Natural killer cell (primary cell): ENCODE measurements at regions not wholly inside any gene's neighbourhood (a gene's known extent, or its start where the extent isn't known, plus 50 kb on each side); places are given as distances from the start of the nearest gene placed in this dataset.

Experiments used
- ATAC-seq, 3 donors: fragments of 150-1000 bp in 2 of 3; fragments of 200-7000 bp in 1 of 3; cut with Tn5 transposase; 1 replicate in 1 of 3; 2 replicates in 2 of 3; pipeline ENCODE4 v1.10.0; 2021; ENCODE audit warnings: mild to moderate bottlenecking in 2 of 3, moderate library complexity in 2 of 3
- DNase-seq, 2 donors: peaks; one replicate each; pipeline versions ENCODE4 v3.0.0 to v3.0.0-alpha.2; 2013 to 2021; ENCODE audit warnings: mixed read lengths in 1 of 2
- H3K27ac ChIP-seq: one replicate; pipeline ENCODE4 v1.5.1; 2013; ENCODE audit warnings: mild to moderate bottlenecking, low read length
- H3K27me3 ChIP-seq: one replicate; pipeline ENCODE4 v1.6.1; 2013; ENCODE audit warnings: low read length; ENCODE audit not compliant: control insufficient read depth, insufficient read depth
- H3K36me3 ChIP-seq: one replicate; pipeline ENCODE4 v1.6.1; 2013; ENCODE audit warnings: low read length; ENCODE audit not compliant: control insufficient read depth, insufficient read depth
- H3K4me1 ChIP-seq: one replicate; pipeline ENCODE4 v1.6.1; 2013; ENCODE audit warnings: low read length; ENCODE audit not compliant: control insufficient read depth, insufficient read depth
- H3K4me3 ChIP-seq: one replicate; pipeline ENCODE4 v1.5.1; 2013; ENCODE audit warnings: low read length
- H3K9me3 ChIP-seq: one replicate; pipeline ENCODE4 v1.6.1; 2013; ENCODE audit warnings: low read length; ENCODE audit not compliant: control insufficient read depth, insufficient read depth
- H3K27ac Mint-ChIP-seq, 2 donors: one replicate each; pipeline ENCODE4 v1.8.0; 2022; ENCODE audit warnings: mild to moderate bottlenecking in 2 of 2, mixed read lengths in 2 of 2, moderate library complexity in 1 of 2
- H3K27me3 Mint-ChIP-seq, 2 donors: one replicate each; pipeline ENCODE4 v1.8.0; 2022; ENCODE audit warnings: low read depth in 2 of 2, mixed read lengths in 2 of 2
- H3K36me3 Mint-ChIP-seq: one replicate; pipeline ENCODE4 v1.8.0; 2022; ENCODE audit warnings: mixed read lengths
- H3K4me1 Mint-ChIP-seq, 2 donors: one replicate each; pipeline ENCODE4 v1.8.0; 2022; ENCODE audit warnings: mixed read lengths in 2 of 2
- H3K4me3 Mint-ChIP-seq: one replicate; pipeline ENCODE4 v1.8.0; 2022; ENCODE audit warnings: mild to moderate bottlenecking, moderate library complexity, mixed read lengths
- H3K9me3 Mint-ChIP-seq, 2 donors: one replicate each; pipeline ENCODE4 v1.8.0; 2022; ENCODE audit warnings: mixed read lengths in 2 of 2
- CTCF ChIP-seq: fragments of 200-600 bp; IDR thresholded peaks from one replicate; pipeline ENCODE4 v1.8.0; 2022; ENCODE audit warnings: antibody characterized with exemption
- WGBS: methylation state at CpG from one replicate; pipeline ENCODE4 v1.1.7; 2013; ENCODE audit warnings: missing lambda C conversion rate; ENCODE audit not compliant: insufficient coverage; 5-methylcytosine and 5-hydroxymethylcytosine counted together
- intact Hi-C: fragments of 100-400 bp; cut with micrococcal nuclease; formaldehyde crosslinking; loops from one replicate; pipeline ENCODE4 v1.14.2; 2022

- Histone ChIP-seq H3K4me3 (no peak overlapping the region), H3K9me3 (no peaks in the 10 kb centered on the region), H3K36me3 (no peaks in the 10 kb centered on the region), H3K27ac (no peak overlapping the region), H3K4me1 (peaks cover 10% of the 10 kb centered on the region), H3K27me3 (peaks cover 3% of the 10 kb centered on the region)
- ATAC-seq, result peak in 2 of 3 donors; percentile 54 to 68
- H3K27ac Mint-ChIP-seq, result peak overlapping the region in 1 of 2 donors; percentile 52
- H3K9me3 Mint-ChIP-seq, result no peaks in the 10 kb centered on the region
- no peaks in the 10 kb centered on the region for H3K36me3 Mint-ChIP-seq
- 76% methylated on average over 10 of the region's 10 CpGs for WGBS
- intact Hi-C loops, result no loop called here
- H3K27me3 Mint-ChIP-seq, result peaks cover 0 to 17% of the 10 kb centered on the region in 2 donors
- TF ChIP-seq CTCF, result no peak
- H3K4me1 Mint-ChIP-seq, result peaks cover 9 to 11% of the 10 kb centered on the region in 2 donors
- DNase-seq, result no peak
- H3K4me3 Mint-ChIP-seq, result peak overlapping the region; percentile 75
Measured at GRCh38 chr10:78407966-78408365, 374.3 kb downstream of the RPS24 start.

GRCh38 chr10:78408671-78409472 lies 375.2 kb downstream of the RPS24 start:
- H3K4me3 Mint-ChIP-seq, result no peak overlapping the region
- no peak overlapping the region for H3K27ac ChIP-seq
- intact Hi-C loops, result no loop called here

GRCh38 chr10:78410046-78410965 lies 376.6 kb downstream of the RPS24 start:
- no peak overlapping the region for H3K27ac Mint-ChIP-seq
- no peak overlapping the region for H3K27ac ChIP-seq
- no peak for TF ChIP-seq CTCF
- peaks cover 0 to 16% of the 10 kb centered on the region in 2 donors for H3K27me3 Mint-ChIP-seq
- peaks cover 9 to 11% of the 10 kb centered on the region in 2 donors for H3K4me1 Mint-ChIP-seq
- H3K4me3 Mint-ChIP-seq, result no peak overlapping the region
- H3K36me3 ChIP-seq, result no peaks in the 10 kb centered on the region
- H3K27me3 ChIP-seq, result peaks cover 3% of the 10 kb centered on the region
- H3K36me3 Mint-ChIP-seq, result no peaks in the 10 kb centered on the region
- intact Hi-C loops, result no loop called here
- peaks cover 10% of the 10 kb centered on the region for H3K4me1 ChIP-seq
- H3K9me3 Mint-ChIP-seq, result no peaks in the 10 kb centered on the region
- ATAC-seq, result no peak
- H3K9me3 ChIP-seq, result no peaks in the 10 kb centered on the region
- WGBS, result 87% methylated on average over 15 of the region's 15 CpGs
- no peak for DNase-seq
- no peak overlapping the region for H3K4me3 ChIP-seq

More at GRCh38 chr10:78408671-78409472, 375.2 kb downstream of the RPS24 start:
- H3K4me3 ChIP-seq, result no peak overlapping the region
- peaks cover 0 to 17% of the 10 kb centered on the region in 2 donors for H3K27me3 Mint-ChIP-seq
- ATAC-seq (no peak), DNase-seq (no peak)
- peaks cover 9 to 11% of the 10 kb centered on the region in 2 donors for H3K4me1 Mint-ChIP-seq
- no peak overlapping the region for H3K27ac Mint-ChIP-seq
- peaks cover 10% of the 10 kb centered on the region for H3K4me1 ChIP-seq
- WGBS, result 79% methylated on average over 12 of the region's 12 CpGs
- peaks cover 3% of the 10 kb centered on the region for H3K27me3 ChIP-seq
- no peaks in the 10 kb centered on the region for H3K9me3 ChIP-seq
- no peaks in the 10 kb centered on the region for H3K36me3 ChIP-seq
- no peak for TF ChIP-seq CTCF
- H3K36me3 Mint-ChIP-seq, result no peaks in the 10 kb centered on the region
- H3K9me3 Mint-ChIP-seq, result no peaks in the 10 kb centered on the region
